Naive thymus-derived CD4-positive, alpha-beta T cell (primary cell): ENCODE measurements at regions not wholly inside any gene's neighbourhood (a gene's known extent, or its start where the extent isn't known, plus 50 kb on each side); places are given as distances from the start of the nearest gene placed in this dataset.

Source experiments
- ATAC-seq: fragments of 150-1000 bp; cut with Tn5 transposase; 2 replicates; pipeline ENCODE4 v1.10.0; 2021; ENCODE audit warnings: mild to moderate bottlenecking, moderate library complexity
- CTCF ChIA-PET: fragments of 350-600 bp; sonication (Branson Sonifier 250); formaldehyde crosslinking; loops from one replicate; lab custom pipeline; 2021; ENCODE audit warnings: antibody characterized with exemption; lab: Charles Lee
- POLR2A ChIA-PET: fragments of 350-600 bp; sonication (Branson Sonifier 250); formaldehyde crosslinking; loops from one replicate; lab custom pipeline; 2021; ENCODE audit warnings: antibody characterized with exemption, inconsistent platforms; lab: Charles Lee
- DNase-seq, 9 donors: peaks; one replicate each; pipeline versions ENCODE4 v3.0.0 to v3.0.0-alpha.2; 2020 to 2022; ENCODE audit warnings: mixed read lengths in 1 of 9
- H3K27ac ChIP-seq: one replicate; pipeline ENCODE4 v1.7.0; 2013; ENCODE audit warnings: mild to moderate bottlenecking, low read depth, low read length, moderate library complexity
- H3K27me3 ChIP-seq, 2 donors: one replicate each; pipeline ENCODE4 v1.7.0; 2013; ENCODE audit warnings: low read length in 2 of 2, mild to moderate bottlenecking in 2 of 2, moderate library complexity in 2 of 2; ENCODE audit not compliant: control insufficient read depth in 2 of 2, insufficient read depth in 2 of 2
- H3K36me3 ChIP-seq, 3 experiments: 1 replicate in 2 of 3; 2 replicates in 1 of 3; pipeline ENCODE4 v1.7.0; 2013; ENCODE audit warnings: low read length in 3 of 3, mild to moderate bottlenecking in 3 of 3, moderate library complexity in 1 of 3; ENCODE audit not compliant: insufficient read depth in 3 of 3, control insufficient read depth in 2 of 3
- H3K4me1 ChIP-seq, 2 donors: one replicate each; pipeline ENCODE4 v1.7.0; 2013; ENCODE audit warnings: low read length in 2 of 2, mild to moderate bottlenecking in 2 of 2, moderate library complexity in 1 of 2; ENCODE audit not compliant: control insufficient read depth in 2 of 2, insufficient read depth in 2 of 2
- H3K4me3 ChIP-seq: 2 replicates; pipeline ENCODE4 v1.7.0; 2013; ENCODE audit warnings: mild to moderate bottlenecking, low read length
- H3K9me3 ChIP-seq, 3 experiments: 1 replicate in 2 of 3; 2 replicates in 1 of 3; pipeline ENCODE4 v1.7.0; 2013; ENCODE audit warnings: low read length in 3 of 3; ENCODE audit not compliant: control insufficient read depth in 2 of 3
- H3K27ac Mint-ChIP-seq, 9 donors: one replicate each; pipeline ENCODE4 v1.8.0; 2020 to 2022; ENCODE audit warnings: mixed read lengths in 9 of 9, mild to moderate bottlenecking in 8 of 9, moderate library complexity in 5 of 9, inconsistent platforms in 2 of 9
- H3K27me3 Mint-ChIP-seq, 5 donors: one replicate each; pipeline ENCODE4 v1.8.0; 2021 to 2022; ENCODE audit warnings: mixed read lengths in 5 of 5, mild to moderate bottlenecking in 1 of 5
- H3K36me3 Mint-ChIP-seq, 5 donors: one replicate each; pipeline ENCODE4 v1.8.0; 2020 to 2022; ENCODE audit warnings: mixed read lengths in 5 of 5, mild to moderate bottlenecking in 3 of 5, inconsistent platforms in 1 of 5
- H3K4me1 Mint-ChIP-seq, 7 donors: one replicate each; pipeline ENCODE4 v1.8.0; 2020 to 2022; ENCODE audit warnings: mixed read lengths in 7 of 7, mild to moderate bottlenecking in 3 of 7, inconsistent platforms in 1 of 7
- H3K4me3 Mint-ChIP-seq, 10 donors: one replicate each; pipeline ENCODE4 v1.8.0; 2020 to 2022; ENCODE audit warnings: mild to moderate bottlenecking in 10 of 10, mixed read lengths in 10 of 10, moderate library complexity in 6 of 10, inconsistent platforms in 2 of 10
- H3K9me3 Mint-ChIP-seq, 11 donors: one replicate each; pipeline ENCODE4 v1.8.0; 2020 to 2022; ENCODE audit warnings: mixed read lengths in 11 of 11, mild to moderate bottlenecking in 4 of 11, inconsistent platforms in 1 of 11, moderate library complexity in 1 of 11
- intact Hi-C, 2 donors: fragments of 100-400 bp; cut with micrococcal nuclease; formaldehyde crosslinking; loops; one replicate each; pipeline ENCODE4 v1.15.1; 2023

- DNase-seq (no peak), ATAC-seq (no peak)
- ChIA-PET POLR2A (interaction anchor here (0.7 to 3.1 kb wide), 6 partner anchors 9 to 28 kb away, joined by 3 to 10 read pairs (median 4); no protein-coding TSS in a partner anchor), CTCF (interaction anchor here (0.7 kb wide), 1 partner anchor 28 kb away, joined by 3 read pairs; no protein-coding TSS in a partner anchor)
- no peaks in the 10 kb centered on the region for H3K27me3 ChIP-seq
- Mint-ChIP-seq H3K27me3 (no peaks in the 10 kb centered on the region), H3K9me3 (peaks cover 0 to 9% (median 0%) of the 10 kb centered on the region in 11 donors), H3K4me1 (peaks cover 38 to 78% (median 71%) of the 10 kb centered on the region in 7 donors), H3K36me3 (peaks cover 0 to 26% (median 0%) of the 10 kb centered on the region in 5 donors), H3K27ac (peak overlapping the region in 4 of 9 donors; percentile 34 to 54 (median 49)), H3K4me3 (no peak overlapping the region)
- no peak overlapping the region for H3K4me3 ChIP-seq
- H3K4me1 ChIP-seq, result peaks cover 30 to 37% of the 10 kb centered on the region in 2 donors
- no peaks in the 10 kb centered on the region for H3K9me3 ChIP-seq
- H3K36me3 ChIP-seq, result no peaks in the 10 kb centered on the region
- intact Hi-C loops, result no loop called here
- H3K27ac ChIP-seq, result no peak overlapping the region
Observed at GRCh38 chr12:47388712-47389111, 309.0 kb upstream of the AMIGO2 start.

DNA sequence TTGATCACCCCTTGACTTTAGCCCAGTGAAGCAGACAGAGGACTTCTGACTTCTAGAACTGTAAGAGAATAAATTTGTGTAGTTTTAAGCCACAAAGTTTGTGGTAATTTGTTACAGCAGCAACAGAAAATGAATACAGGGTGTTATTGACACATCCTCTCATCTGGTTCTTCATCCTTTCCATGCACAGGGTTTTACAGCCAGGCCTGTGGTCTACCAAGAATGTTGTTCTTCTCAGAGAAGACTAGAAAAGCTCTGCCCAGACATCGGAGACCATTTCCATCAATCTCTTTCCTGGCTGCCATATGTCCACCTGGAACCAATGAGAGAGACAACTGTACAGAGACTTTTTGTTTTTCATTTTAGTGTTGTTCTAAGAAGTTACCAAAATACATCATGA, 308.2 kb upstream of the AMIGO2 start:
- Histone ChIP-seq H3K36me3 (no peaks in the 10 kb centered on the region), H3K27ac (no peak overlapping the region), H3K9me3 (no peaks in the 10 kb centered on the region), H3K4me3 (no peak overlapping the region), H3K4me1 (peaks cover 23 to 30% of the 10 kb centered on the region in 2 donors), H3K27me3 (no peaks in the 10 kb centered on the region)
- DNase-seq (no peak), ATAC-seq (no peak)
- intact Hi-C loops, result no loop called here
- Mint-ChIP-seq H3K27me3 (no peaks in the 10 kb centered on the region), H3K36me3 (peaks cover 0 to 26% (median 0%) of the 10 kb centered on the region in 5 donors), H3K27ac (peak overlapping the region in 7 of 9 donors; percentile 25 to 64 (median 44)), H3K4me1 (peaks cover 36 to 76% (median 68%) of the 10 kb centered on the region in 7 donors), H3K4me3 (no peak overlapping the region), H3K9me3 (peaks cover 0 to 9% (median 0%) of the 10 kb centered on the region in 11 donors)
- ChIA-PET POLR2A (interaction anchor here (0.9 to 3.1 kb wide), 5 partner anchors 8 to 27 kb away, joined by 3 to 10 read pairs (median 4); no protein-coding TSS in a partner anchor), CTCF (interaction anchor here (0.6 kb wide), 1 partner anchor 333 kb away, joined by 3 read pairs; no protein-coding TSS in a partner anchor)

GRCh38 chr12:47385653-47386052, 305.9 kb upstream of the AMIGO2 start:
- Histone ChIP-seq H3K27ac (no peak overlapping the region), H3K36me3 (no peaks in the 10 kb centered on the region), H3K4me3 (no peak overlapping the region), H3K9me3 (no peaks in the 10 kb centered on the region), H3K4me1 (peaks cover 2 to 7% of the 10 kb centered on the region in 2 donors), H3K27me3 (no peaks in the 10 kb centered on the region)
- POLR2A ChIA-PET, result interaction anchor here (1.1 kb wide), 1 partner anchor 11 kb away, joined by 3 read pairs; no protein-coding TSS in a partner anchor
- Mint-ChIP-seq H3K27me3 (no peaks in the 10 kb centered on the region), H3K9me3 (peaks cover 0 to 14% (median 7%) of the 10 kb centered on the region in 11 donors), H3K36me3 (peaks cover 0 to 25% (median 5%) of the 10 kb centered on the region in 5 donors), H3K27ac (peak overlapping the region in 2 of 9 donors; percentile 8 to 59), H3K4me3 (no peak overlapping the region), H3K4me1 (peaks cover 25 to 69% (median 51%) of the 10 kb centered on the region in 7 donors)
- ATAC-seq, result no peak
- no peak for DNase-seq
- CTCF ChIA-PET, result no interaction called here
- intact Hi-C loops, result no loop called here

- H3K4me3 Mint-ChIP-seq, result no peak overlapping the region
- Histone ChIP-seq H3K4me3 (no peak overlapping the region), H3K36me3 (no peaks in the 10 kb centered on the region), H3K27ac (no peak overlapping the region), H3K9me3 (no peaks in the 10 kb centered on the region), H3K4me1 (peaks cover 0 to 6% of the 10 kb centered on the region in 2 donors), H3K27me3 (no peaks in the 10 kb centered on the region)
- CTCF ChIA-PET, result interaction anchor here (0.7 to 1.0 kb wide), 3 partner anchors 11 to 350 kb away, joined by 3 to 4 read pairs (median 4); no protein-coding TSS in a partner anchor
- H3K27me3 Mint-ChIP-seq, result no peaks in the 10 kb centered on the region
- peak overlapping the region in 4 of 9 donors; percentile 37 to 66 (median 50) for H3K27ac Mint-ChIP-seq
- peaks cover 0 to 27% (median 7%) of the 10 kb centered on the region in 5 donors for H3K36me3 Mint-ChIP-seq
- H3K9me3 Mint-ChIP-seq, result peaks cover 0 to 14% (median 9%) of the 10 kb centered on the region in 11 donors
- intact Hi-C loops, result loop anchor here in 1 of 2 donors (2.0 kb wide), 1 partner anchor 21 kb away; no protein-coding TSS in a partner anchor
- H3K4me1 Mint-ChIP-seq, result peaks cover 26 to 66% (median 54%) of the 10 kb centered on the region in 7 donors
- POLR2A ChIA-PET, result interaction anchor here (1.0 to 1.2 kb wide), 2 partner anchors 9 to 11 kb away, joined by 3 read pairs; no protein-coding TSS in a partner anchor
- ATAC-seq (no peak), DNase-seq (no peak)
Observed at GRCh38 chr12:47383942-47384341, 304.2 kb upstream of the AMIGO2 start.

GRCh38 chr12:47382305-47382704, 302.5 kb upstream of the AMIGO2 start:
- Histone ChIP-seq H3K9me3 (no peaks in the 10 kb centered on the region), H3K27me3 (no peaks in the 10 kb centered on the region), H3K36me3 (no peaks in the 10 kb centered on the region), H3K4me1 (peaks cover 0 to 7% of the 10 kb centered on the region in 2 donors), H3K27ac (no peak overlapping the region), H3K4me3 (no peak overlapping the region)
- no peaks in the 10 kb centered on the region for H3K27me3 Mint-ChIP-seq
- peaks cover 0 to 14% (median 8%) of the 10 kb centered on the region in 5 donors for H3K36me3 Mint-ChIP-seq
- ChIA-PET CTCF (no interaction called here), POLR2A (interaction anchor here (0.5 to 0.7 kb wide), 2 partner anchors 34 to 172 kb away, joined by 3 read pairs; no protein-coding TSS in a partner anchor)
- DNase-seq (no peak), ATAC-seq (no peak)
- peaks cover 0 to 14% (median 9%) of the 10 kb centered on the region in 11 donors for H3K9me3 Mint-ChIP-seq
- intact Hi-C loops, result loop anchor here in 1 of 2 donors (2.0 kb wide), 1 partner anchor 20 kb away; no protein-coding TSS in a partner anchor
- H3K4me1 Mint-ChIP-seq, result peaks cover 22 to 65% (median 56%) of the 10 kb centered on the region in 7 donors
- H3K4me3 Mint-ChIP-seq, result no peak overlapping the region
- H3K27ac Mint-ChIP-seq, result peak overlapping the region in 1 of 9 donors; percentile 3

DNA sequence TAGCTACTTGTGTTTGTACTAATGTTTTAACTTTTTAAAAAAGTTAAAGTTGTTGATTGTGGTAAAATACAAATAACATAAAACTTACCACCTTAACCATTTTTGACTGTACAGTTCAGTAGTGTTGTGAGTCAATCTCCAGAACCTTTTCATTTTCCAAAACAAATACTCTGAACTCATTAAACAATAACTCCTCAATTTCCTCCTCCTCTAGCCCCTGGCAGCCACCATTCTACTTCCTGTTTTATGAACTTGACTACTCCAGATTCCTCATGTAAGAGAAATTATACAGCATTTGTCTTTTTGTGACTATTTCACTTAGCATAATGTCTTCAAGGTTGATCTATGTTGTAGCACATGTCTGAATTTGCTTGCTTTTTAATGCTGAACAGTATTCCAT, 299.1 kb upstream of the AMIGO2 start:
- H3K27me3 ChIP-seq, result no peaks in the 10 kb centered on the region
- CTCF ChIA-PET, result interaction anchor here (0.6 kb wide), 1 partner anchor 67 kb away, joined by 6 read pairs; no protein-coding TSS in a partner anchor
- intact Hi-C loops, result loop anchor here in 1 of 2 donors (2.0 kb wide), 1 partner anchor 16 kb away; no protein-coding TSS in a partner anchor
- peaks cover 22 to 60% (median 42%) of the 10 kb centered on the region in 7 donors for H3K4me1 Mint-ChIP-seq
- DNase-seq (no peak), ATAC-seq (no peak)
- H3K4me1 ChIP-seq, result peaks cover 0 to 7% of the 10 kb centered on the region in 2 donors
- H3K4me3 ChIP-seq, result no peak overlapping the region
- no peak overlapping the region for H3K27ac ChIP-seq
- peaks cover 0 to 35% (median 12%) of the 10 kb centered on the region in 5 donors for H3K36me3 Mint-ChIP-seq
- H3K4me3 Mint-ChIP-seq, result peak overlapping the region in 4 of 10 donors; percentile 2 to 53 (median 28)
- H3K36me3 ChIP-seq, result no peaks in the 10 kb centered on the region
- no peaks in the 10 kb centered on the region for H3K9me3 ChIP-seq
- H3K27ac Mint-ChIP-seq, result peak overlapping the region in 8 of 9 donors; percentile 16 to 82 (median 50)
- H3K9me3 Mint-ChIP-seq, result peaks cover 0 to 39% (median 17%) of the 10 kb centered on the region in 11 donors
- no peaks in the 10 kb centered on the region for H3K27me3 Mint-ChIP-seq
- POLR2A ChIA-PET, result interaction anchor here (2.9 kb wide), 1 partner anchor 10 kb away, joined by 10 read pairs; no protein-coding TSS in a partner anchor
